Vagina (tissue), 2 donors: ENCODE measurements at regions not wholly inside any gene's neighbourhood (a gene's known extent, or its start where the extent isn't known, plus 50 kb on each side); places are given as distances from the start of the nearest gene placed in this dataset.

ENCODE experiments used
- POLR2A ChIP-seq, 2 donors: fragments of 450-650 bp; IDR thresholded peaks; one replicate each; pipeline ENCODE4 v1.6.1; 2017; ENCODE audit warnings: antibody characterized with exemption in 2 of 2, mild to moderate bottlenecking in 2 of 2, moderate library complexity in 2 of 2
- POLR2AphosphoS5 ChIP-seq, 2 donors: sonication (generic); formaldehyde crosslinking; IDR thresholded peaks; one replicate each; pipeline ENCODE4 v1.9.0; 2017; ENCODE audit warnings: antibody characterized with exemption in 2 of 2, mild to moderate bottlenecking in 2 of 2, low read depth in 1 of 2; ENCODE audit not compliant: insufficient read depth in 1 of 2

GRCh38 chr7:69359003-69359700 is 239.1 kb upstream of the AUTS2 start:
- TF ChIP-seq POLR2A (IDR thresholded peaks at IDR 0.05) (no peak), POLR2AphosphoS5 (IDR thresholded peaks at IDR 0.05; ENCODE audit: insufficient read depth in 1 of 2, low read depth in 1 of 2) (no peak)
